ENCODE measurements at regions not wholly inside any gene's neighbourhood (a gene's known extent, or its start where the extent isn't known, plus 50 kb on each side); places are given as distances from the start of the nearest gene placed in this dataset.

DNA sequence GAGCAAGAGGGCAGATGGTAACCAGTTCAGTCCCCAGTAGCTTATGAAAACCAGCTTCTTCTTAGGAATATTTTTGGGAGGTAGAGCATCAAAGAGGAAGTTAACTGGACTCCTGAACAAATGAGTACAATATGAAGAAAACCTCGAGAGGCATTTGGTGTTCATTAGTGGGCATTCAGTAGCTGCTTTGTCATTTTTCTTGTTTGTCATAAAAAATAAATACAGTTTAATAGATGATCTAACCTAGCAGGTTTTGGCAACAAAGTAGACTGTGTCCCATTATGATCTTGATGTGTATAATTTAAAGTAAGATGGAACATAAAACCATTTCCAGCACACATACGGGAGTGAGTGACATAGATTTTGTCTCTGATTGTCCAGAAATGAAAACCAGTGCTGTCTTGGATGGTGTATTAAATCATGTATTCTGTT, 173.1 kb downstream of the HS3ST3A1 start:
- no peak for DNase-seq
- Histone ChIP-seq H3K4me1 (ENCODE audit: low read depth) (no peaks in the 10 kb centered on the region), H3K36me3 (ENCODE audit: low read depth) (no peaks in the 10 kb centered on the region), H3K9me3 (no peaks in the 10 kb centered on the region), H3K4me3 (no peak overlapping the region)
- TF ChIP-seq, protein P1, sequence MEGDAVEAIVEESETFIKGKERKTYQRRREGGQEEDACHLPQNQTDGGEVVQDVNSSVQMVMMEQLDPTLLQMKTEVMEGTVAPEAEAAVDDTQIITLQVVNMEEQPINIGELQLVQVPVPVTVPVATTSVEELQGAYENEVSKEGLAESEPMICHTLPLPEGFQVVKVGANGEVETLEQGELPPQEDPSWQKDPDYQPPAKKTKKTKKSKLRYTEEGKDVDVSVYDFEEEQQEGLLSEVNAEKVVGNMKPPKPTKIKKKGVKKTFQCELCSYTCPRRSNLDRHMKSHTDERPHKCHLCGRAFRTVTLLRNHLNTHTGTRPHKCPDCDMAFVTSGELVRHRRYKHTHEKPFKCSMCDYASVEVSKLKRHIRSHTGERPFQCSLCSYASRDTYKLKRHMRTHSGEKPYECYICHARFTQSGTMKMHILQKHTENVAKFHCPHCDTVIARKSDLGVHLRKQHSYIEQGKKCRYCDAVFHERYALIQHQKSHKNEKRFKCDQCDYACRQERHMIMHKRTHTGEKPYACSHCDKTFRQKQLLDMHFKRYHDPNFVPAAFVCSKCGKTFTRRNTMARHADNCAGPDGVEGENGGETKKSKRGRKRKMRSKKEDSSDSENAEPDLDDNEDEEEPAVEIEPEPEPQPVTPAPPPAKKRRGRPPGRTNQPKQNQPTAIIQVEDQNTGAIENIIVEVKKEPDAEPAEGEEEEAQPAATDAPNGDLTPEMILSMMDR (IDR thresholded peaks at IDR 0.05) = no peak
- no peak for ATAC-seq
- intact Hi-C loops (cut with DNase I, micrococcal nuclease) = no loop called here

DNA sequence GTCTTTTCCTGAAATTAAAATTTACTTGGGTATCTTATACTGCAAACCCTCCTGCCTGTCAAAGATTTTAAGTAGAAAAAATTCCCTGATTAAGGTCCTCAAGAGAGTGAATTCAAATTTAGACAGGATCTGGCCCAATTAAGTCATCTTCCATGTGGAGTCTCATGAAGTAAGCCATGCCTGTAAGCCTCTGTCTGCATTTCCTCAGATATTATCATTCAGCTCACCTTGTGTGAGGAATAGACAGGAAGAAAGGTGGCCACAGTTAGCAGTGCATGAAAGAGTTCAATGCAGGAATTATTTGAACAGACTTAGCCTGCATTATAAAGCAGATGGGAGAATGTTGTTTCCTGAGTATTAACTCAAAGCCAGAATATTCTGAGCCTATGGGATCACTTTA, 174.7 kb downstream of the HS3ST3A1 start:
- TF ChIP-seq, protein P1 (IDR thresholded peaks at IDR 0.05) = no peak
- H3K36me3 ChIP-seq (ENCODE audit: low read depth) = no peaks in the 10 kb centered on the region
- ATAC-seq (no peak), DNase-seq (no peak)
- no peaks in the 10 kb centered on the region for H3K9me3 ChIP-seq
- no peak overlapping the region for H3K4me3 ChIP-seq
- intact Hi-C loops (cut with DNase I, micrococcal nuclease) = no loop called here
- no peaks in the 10 kb centered on the region for H3K4me1 ChIP-seq (ENCODE audit: low read depth)

DNA sequence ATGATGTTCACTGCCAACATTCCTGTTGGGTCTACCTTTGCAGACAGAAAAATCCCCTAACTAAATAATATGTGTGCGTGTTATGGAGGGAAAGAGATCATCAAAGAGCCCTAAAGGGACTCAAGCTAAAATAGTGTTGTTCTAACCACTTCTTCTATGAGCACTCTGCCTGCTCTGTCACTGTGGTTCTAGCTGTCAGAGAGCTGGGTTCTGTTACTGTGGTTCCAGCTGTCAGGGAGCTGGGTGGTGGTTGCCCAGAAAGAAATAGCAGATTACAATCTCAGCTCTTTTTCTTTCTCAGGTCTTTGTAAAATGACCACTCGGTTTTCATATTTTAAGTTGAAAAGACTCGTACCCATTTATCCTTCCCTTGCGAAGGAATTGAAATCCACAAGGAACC, 176.3 kb downstream of the HS3ST3A1 start:
- intact Hi-C loops (cut with DNase I, micrococcal nuclease) = no loop called here
- Histone ChIP-seq H3K36me3 (ENCODE audit: low read depth) (no peaks in the 10 kb centered on the region), H3K4me3 (no peak overlapping the region), H3K9me3 (no peaks in the 10 kb centered on the region), H3K4me1 (ENCODE audit: low read depth) (peaks cover 6% of the 10 kb centered on the region)
- TF ChIP-seq, protein P1 (IDR thresholded peaks at IDR 0.05) = no peak
- DNase-seq = no peak
- ATAC-seq = no peak

GRCh38 chr17:13421581-13422130, 180.1 kb downstream of the HS3ST3A1 start:
- no peaks in the 10 kb centered on the region for H3K9me3 ChIP-seq

GRCh38 chr17:13420878-13421277, 180.9 kb downstream of the HS3ST3A1 start:
- peak; percentile 96 for ATAC-seq
- intact Hi-C loops (cut with DNase I, micrococcal nuclease) = no loop called here
- H3K4me3 ChIP-seq = no peak overlapping the region
- no peaks in the 10 kb centered on the region for H3K9me3 ChIP-seq
- no peak for DNase-seq
- no peaks in the 10 kb centered on the region for H3K36me3 ChIP-seq (ENCODE audit: low read depth)
- TF ChIP-seq, protein P1 (IDR thresholded peaks at IDR 0.05) = no peak
- peaks cover 6% of the 10 kb centered on the region for H3K4me1 ChIP-seq (ENCODE audit: low read depth)

More at GRCh38 chr17:13421581-13422130, 180.1 kb downstream of the HS3ST3A1 start:
- TF ChIP-seq, protein P1 (IDR thresholded peaks at IDR 0.05) = no peak
- DNase-seq (no peak), ATAC-seq (no peak)
- no peaks in the 10 kb centered on the region for H3K36me3 ChIP-seq (ENCODE audit: low read depth)
- H3K4me3 ChIP-seq = no peak overlapping the region
- intact Hi-C loops (cut with DNase I, micrococcal nuclease) = no loop called here
- H3K4me1 ChIP-seq (ENCODE audit: low read depth) = peaks cover 6% of the 10 kb centered on the region

DNA sequence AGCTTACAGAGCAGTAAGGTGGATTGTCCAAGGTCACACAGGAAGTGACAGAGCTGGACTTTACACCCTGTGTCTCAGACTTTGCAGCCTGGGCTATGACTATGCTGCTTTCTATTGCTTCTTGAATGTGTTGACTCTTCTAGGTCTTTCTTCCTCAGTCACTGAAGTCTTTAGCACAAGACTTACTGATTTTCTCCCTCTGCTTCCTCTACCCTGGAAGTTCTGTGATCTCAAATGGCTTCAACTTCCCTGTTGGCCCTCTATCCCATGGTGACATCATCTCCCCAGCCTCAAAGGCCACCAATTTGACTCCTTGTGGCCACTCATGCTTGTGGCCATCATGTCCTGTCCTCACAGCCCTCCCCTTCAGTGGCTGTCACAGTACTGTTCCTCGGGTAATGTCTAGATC, 181.3 kb downstream of the HS3ST3A1 start:
- TF ChIP-seq, protein P1 (IDR thresholded peaks at IDR 0.05) = no peak
- Histone ChIP-seq H3K4me3 (no peak overlapping the region), H3K9me3 (no peaks in the 10 kb centered on the region), H3K4me1 (ENCODE audit: low read depth) (peaks cover 6% of the 10 kb centered on the region), H3K36me3 (ENCODE audit: low read depth) (no peaks in the 10 kb centered on the region)
- ATAC-seq (peak; percentile 75), DNase-seq (no peak)
- intact Hi-C loops (cut with DNase I, micrococcal nuclease) = no loop called here
